GM04504 (cell line): ENCODE measurements at regions not wholly inside any gene's neighbourhood (a gene's known extent, or its start where the extent isn't known, plus 50 kb on each side); places are given as distances from the start of the nearest gene placed in this dataset.
"Not testable (repeated sequence)": the region's sequence is repeated elsewhere in the genome, so short reads cannot be mapped to it uniquely, and the experiment has no call there.

Source experiments
- DNase-seq: peaks from one replicate; pipeline ENCODE4 v3.0.0-alpha.2; 2012; ENCODE audit warnings: low read depth

DNA sequence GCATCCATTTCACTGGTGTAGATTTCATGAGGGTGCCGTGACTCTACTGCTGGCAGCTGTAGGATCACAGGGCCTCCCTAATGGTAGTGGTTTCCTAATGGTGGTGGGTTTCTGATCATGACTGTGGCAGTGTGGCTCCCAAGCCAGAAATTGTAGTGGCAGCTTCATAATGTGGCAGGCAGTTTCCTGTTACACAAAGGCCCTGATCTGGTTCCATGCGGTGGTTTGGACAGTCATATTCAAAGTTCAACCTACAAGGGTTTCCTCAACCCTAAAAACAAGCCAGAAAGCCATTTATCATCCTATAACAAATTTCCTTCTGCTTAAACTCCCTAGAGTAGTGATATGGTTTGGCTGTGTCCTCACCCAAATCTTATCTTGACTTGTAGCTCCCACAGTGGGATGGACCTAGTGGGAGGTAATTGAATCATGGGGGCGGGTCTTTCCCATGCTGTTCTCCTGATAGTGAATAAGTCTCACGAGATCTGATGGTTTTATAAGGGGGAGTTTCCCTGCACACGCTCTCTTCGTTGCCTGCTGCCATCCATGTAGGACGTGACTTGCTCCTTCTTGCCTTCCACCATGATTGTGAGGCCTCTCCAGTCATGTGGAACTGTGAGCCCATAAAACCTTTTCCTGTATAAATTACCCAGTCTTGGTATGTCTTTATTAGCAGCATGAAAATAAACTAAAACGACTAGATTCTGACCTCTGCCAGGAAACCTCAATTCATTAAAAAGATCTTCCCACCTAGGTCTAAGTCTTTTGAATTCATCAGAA is 257.1 kb downstream of the EFCAB11 start:
- no peak for DNase-seq

DNA sequence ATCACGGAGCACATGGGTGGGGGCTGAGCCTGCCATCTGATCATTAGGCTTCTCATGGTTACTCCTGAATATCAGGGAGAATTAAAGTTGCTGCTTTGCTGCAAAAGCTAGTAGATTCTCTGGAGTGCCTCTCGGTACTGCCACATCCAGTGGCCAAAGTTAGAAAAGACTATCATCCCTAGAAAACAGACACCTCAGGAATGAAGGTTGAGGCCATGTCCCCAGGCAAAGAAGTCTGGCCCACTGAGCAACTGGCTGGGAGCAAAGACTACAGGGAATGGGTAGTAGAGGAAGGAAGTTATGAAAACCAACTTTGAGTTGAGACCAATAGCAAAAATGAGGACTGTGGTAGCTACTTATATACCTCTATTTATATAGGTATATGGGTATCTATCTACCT is 258.7 kb downstream of the EFCAB11 start:
- no peak for DNase-seq

DNA sequence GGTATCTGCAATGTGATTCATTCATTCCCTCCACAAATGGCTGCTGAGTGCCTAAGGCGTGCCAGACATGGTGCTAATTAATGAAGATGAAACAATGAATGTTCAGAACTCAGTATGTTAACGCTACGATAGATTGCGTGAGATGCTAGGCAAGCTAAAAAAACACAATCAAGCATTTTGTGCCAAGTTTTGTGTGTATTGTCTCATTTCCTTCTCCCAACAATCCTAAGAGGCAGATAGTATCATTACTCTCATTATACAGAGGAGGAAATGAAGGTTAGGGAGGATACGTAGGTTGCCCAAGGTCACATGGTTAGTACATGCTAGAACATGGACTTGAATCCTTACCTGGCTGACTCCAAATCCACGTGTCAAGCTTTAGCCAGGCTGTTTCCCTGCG is 264.4 kb downstream of the EFCAB11 start:
- DNase-seq = no peak

DNA sequence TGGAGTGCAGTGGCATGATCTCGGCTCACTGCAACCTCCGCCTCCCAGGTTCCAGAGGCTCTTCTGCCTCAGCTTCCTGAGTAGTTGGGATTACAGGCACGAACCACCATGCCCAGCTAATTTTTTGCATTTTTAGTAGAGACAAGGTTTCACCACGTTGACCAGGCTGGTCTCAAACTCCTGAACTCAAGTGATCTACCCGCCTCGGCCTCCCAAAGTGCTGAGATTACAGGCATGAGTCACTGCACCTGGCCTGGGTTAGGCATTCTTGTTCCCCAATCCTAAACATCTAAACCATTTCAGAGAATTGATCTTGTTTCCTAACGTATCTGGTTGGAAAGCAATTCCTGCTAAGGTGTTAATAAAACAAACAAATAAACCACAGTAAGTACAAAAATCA is 264.8 kb downstream of the EFCAB11 start:
- DNase-seq = not testable (repeated sequence)

DNA sequence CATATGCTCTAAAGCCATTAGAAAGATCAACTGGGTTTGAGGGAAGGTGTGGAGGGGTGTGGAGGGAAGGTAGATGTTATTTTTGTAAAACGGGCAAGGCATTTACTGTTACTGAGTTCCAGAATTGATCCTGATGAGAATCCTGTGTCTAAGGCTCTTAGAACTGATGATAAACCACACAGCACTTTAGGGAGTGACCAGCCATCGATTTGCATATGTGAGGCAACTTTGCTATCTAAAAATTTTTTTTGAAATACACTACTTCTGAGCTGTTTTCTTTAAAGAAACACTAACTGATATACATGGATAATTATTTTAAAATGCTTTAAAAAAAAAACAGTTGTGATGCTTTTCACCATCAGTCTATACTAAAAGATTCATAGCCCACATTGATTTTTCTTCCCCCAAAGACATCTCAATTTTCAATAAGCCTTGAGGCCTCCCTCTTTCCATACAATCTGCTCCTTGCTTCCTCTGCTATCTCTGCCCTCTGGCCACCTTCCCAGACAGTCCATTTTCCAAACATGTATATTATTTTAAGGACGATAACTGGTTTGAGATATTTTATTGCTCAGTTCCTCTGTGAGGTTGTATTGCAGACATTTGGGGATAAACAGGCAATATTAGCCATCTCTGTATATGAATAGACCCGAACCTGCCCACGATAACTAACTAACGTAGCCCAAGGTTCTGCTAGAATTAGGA is 265.9 kb downstream of the EFCAB11 start:
- no peak for DNase-seq

DNA sequence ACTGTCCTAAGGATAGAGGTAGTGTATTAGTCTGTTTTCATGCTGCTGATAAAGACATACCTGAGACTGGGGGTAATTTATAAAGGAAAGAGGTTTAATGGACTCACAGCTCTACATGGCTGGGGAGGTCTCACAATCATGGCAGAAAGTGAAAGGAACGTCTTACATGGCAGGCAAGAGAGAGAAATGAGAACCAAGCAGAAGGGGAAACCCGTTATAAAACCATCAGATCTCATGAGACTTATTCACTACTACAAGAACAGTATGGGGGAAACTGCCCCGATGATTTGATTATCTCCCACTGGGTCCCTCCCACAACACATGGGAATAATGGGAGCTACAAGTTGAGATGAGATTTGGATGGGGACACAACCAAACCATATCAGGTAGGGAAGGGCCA is 267.4 kb downstream of the EFCAB11 start:
- DNase-seq = not testable (repeated sequence)

DNA sequence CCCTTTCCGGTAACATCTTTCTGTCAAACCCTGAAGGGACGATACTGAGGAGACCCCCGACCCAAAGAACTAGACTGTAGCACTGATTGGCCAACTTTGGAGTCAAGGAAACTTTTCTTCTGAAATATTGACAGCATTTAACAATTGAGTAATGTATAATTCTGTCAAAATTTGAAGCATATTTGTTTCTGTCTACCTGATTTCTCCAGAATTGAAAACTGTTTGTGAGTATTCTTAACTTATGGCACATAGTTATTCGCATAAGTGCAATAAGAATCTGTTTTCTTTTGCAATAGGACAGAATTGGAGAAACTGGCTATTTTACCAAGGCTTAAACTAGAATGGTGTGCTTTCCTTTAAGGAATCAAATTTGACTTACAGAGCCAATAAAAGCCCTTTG is 267.1 kb upstream of the FOXN3 start:
- no peak for DNase-seq

DNA sequence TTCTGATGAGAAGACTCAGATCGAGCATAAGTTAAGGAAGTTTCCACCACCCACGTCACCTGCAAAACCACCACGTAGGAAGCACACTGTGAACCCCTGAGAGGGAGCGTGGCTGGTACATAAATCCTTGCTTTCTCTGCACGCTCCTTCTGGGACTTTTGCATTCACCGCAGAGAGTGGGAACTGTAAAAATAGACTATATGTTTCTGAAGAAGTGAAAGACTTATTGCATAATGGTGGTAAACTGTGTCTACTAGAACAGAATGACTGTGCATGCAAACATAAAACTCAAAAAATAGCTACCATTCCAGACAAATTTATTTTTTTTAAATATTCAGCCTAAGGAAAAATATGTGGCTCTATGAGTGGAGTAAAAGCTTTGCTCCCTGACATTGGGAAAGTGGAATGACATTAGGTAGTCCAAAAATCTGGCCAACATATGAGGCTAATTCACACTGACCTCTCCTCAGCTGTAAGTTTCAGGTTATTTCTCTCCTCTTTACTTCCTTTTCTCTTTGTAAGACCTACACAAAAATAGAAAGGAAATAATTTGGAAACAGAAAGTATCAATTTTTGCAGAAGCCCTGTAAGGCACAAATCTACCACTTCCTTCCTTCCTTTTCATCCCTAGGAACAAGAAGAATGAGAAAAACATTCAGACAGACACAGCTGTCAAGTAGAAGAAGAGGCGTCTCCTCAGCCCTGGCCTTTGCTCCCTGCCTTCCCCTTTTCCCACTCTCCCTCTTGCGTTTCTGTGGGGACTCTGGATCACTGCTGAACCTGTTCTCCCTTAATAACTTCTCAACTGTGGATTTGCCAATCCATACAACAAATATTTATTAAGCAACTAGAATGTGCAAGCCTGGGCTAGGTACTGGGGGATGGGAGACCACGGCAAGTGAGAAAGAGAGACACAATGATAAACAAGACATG is 264.3 kb upstream of the FOXN3 start:
- no peak for DNase-seq

DNA sequence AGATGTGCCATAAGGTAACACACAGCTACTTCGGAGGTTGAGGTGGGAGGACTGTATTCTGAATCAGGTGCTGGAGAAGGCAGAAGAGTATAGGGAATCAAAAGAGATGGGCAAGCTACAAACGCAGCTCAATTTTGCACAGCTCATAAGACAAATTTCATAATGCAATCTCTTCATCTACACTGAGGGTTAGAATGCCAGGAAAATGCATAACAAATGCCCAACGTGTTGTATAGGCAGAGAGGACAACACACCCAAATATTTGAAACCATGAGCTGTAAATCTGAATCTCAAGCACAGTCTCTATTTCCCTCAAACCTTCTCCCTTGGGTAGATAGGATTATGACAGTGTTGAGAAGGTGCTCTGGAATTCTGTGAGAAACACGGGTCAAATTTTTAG is 263.1 kb upstream of the FOXN3 start:
- DNase-seq = no peak

DNA sequence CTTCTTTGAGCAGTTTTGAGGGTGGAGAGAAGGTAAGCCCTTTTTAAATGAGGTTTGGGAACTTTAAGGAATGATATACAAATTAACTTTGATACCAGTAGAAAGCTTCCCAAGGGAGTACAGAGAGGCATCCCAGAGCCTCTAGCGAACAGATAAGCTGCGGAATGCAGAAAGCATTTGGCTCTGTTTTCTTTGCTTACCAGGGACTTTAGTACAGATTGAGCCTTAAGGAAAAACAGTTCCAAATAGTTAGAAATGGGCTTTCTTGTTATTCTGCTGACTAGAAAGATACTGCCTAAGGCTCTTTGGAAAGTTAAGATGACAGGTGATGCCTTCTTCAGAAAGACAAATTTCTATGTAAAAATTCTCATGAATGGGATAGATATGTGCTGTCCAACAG is 261.7 kb upstream of the FOXN3 start:
- DNase-seq = no peak

DNA sequence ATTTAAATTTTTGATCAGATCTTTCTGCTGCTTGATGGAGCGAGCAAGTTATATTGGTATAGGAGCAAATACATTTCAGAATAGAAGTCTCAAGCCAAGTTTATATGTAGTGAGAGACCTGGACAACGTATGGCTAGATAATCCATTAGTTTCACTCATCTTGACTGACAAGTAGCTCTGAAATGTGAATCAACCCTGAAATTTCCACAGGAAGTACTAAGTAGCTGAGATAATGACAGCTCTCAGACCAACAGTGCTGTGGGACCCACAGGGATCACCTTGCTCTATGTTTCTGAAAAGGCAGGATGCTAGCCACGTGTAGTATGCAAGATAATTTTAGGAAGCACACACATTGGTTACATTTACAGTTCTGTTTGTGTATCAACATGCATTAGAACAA is 258.6 kb upstream of the FOXN3 start:
- DNase-seq = no peak

DNA sequence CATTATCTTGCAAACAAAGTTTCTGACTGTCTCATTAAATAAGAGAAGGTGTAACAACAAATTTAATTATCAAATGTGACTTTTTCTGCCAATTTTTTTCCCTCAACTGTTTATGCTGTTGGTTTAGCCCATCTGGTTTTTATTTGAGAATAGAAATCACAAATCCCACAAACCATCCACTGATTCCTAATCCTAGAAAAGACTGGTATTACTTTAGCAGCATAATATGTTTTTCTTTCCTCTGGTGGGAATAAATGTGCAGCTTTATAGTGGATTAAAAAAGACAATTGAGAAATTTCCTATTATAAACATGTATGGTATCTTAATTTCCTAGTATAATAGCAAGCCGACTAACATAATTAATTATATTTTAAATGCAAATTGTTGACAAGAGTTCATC is 257.9 kb upstream of the FOXN3 start:
- DNase-seq = no peak

DNA sequence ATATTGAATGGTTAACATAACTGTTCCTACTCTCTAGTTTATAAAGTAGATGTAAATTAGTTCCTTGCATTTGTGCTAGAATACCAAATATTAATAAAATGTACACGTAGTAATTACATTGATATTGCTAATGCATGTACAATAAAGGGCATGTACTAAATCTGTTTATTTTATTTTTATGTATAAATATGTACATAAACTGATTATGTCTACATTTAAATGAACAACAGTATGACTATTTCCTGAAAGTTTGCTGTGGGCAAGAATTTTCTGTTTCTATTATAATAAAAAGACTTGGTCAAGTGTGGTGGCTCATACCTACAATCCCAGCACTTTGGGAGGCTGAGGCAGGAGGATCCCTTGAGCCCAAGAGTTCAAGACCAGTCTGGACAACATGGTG is 257.2 kb upstream of the FOXN3 start:
- no peak for DNase-seq

DNA sequence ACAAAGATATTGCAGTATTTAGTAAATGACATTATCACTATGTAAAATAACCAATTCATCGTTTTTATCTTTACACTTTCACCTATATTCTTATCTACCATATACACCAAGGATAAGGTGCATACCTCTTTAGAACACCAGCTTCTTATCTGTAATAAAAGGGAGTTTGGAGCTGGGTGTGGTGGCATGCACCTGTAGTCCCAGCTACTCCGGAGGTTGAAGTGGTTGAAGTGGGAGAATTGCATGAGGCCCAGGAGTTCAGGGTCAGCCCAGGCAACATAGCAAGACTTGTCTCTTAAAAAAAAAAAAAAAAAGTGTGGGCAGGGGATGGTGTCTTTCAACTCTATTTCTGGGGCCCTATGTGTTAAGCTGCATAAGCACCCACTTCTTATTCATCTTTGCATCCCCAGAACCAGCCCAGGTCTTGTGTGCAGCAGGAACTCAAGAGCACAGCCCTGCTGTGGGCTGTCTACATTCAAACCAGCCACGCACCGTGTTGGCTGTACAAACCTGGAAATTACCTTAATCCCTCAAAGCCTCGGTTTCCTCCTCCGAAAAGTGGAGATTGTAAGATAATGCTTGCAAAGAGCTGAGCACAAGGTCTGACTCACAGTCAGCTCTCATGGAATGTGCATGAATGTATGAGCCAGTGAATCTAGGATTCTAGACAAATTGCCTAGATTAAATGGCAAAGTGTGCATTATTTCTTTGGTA is 256.6 kb upstream of the FOXN3 start:
- peak; percentile 4 for DNase-seq

DNA sequence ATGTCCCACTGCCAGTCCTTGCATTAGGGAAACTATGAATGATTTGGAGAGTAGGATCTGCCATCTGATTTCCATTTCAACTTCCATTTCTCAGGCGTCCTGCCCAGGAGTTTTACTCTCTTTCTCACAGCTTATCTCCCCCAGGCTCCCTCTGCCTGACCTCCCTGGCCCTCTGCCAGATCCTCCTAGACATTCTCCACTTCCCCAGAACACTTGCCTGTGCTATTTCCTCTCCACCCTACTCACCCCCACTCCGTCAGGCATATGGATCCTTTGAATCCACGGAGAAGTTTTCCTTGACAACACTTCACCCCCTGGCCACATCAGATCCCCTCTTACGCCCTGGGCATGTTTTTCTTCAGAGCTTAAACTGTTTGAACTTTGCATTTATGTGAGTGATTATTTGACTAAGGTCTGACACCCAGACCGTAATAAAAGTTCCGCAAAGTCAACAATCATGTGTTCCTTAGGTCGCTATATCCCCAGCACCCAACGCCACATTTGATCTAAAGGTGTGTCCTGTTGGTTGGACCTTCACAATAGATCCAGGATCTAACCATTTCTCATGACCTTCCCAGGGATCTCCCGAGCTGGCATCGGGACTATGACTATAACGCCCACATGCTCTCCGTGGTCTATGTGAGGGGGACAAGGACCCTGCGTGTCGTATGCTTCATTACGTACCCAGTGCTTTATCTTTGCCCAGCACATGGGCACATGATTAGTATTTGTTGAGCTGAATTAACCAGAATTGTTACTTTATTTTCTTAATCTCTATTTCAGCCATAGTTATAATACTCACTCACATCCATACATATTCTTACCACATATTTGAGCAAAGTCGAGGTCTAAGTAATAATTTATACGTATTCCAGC is 255.8 kb upstream of the FOXN3 start:
- DNase-seq = no peak

DNA sequence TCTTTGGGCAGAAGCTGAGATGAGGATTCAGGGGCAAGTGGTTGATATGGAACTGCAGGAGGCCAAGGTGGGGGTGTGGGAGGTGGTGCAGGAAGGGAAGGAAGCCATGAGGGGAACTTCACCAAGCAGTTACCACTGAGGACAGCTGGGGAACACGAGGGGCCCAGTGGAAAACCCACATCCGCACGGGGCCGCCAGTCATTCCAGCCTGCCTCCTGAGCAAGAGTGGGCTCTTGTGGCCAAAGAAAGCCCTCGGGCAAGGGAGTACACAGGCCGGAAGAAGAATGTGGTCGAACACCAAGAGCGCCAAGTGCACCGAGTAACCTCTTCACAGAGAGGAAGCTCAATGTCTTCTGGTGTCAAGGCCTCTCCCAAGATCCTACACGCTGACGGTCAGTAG is 252.2 kb upstream of the FOXN3 start:
- DNase-seq = no peak

DNA sequence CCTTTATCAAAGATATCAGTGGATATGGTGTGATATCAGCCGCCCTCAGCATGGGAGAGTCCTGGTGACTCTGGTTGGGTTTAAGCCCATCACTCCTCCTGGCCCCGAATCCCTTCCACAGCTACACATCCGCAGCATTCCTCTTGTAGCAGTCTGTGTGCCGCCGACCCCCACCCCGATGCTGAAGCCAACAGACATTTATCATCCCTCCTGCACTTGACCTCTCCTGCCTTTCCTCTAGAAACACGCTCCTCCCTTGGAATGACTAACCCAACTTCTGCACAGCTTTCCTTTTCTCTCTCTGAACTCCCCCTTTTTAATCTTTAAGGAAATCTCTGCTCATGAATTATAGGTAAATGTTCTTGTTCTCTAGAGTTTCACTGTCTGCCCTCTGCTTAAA is 250.9 kb upstream of the FOXN3 start:
- DNase-seq = no peak

DNA sequence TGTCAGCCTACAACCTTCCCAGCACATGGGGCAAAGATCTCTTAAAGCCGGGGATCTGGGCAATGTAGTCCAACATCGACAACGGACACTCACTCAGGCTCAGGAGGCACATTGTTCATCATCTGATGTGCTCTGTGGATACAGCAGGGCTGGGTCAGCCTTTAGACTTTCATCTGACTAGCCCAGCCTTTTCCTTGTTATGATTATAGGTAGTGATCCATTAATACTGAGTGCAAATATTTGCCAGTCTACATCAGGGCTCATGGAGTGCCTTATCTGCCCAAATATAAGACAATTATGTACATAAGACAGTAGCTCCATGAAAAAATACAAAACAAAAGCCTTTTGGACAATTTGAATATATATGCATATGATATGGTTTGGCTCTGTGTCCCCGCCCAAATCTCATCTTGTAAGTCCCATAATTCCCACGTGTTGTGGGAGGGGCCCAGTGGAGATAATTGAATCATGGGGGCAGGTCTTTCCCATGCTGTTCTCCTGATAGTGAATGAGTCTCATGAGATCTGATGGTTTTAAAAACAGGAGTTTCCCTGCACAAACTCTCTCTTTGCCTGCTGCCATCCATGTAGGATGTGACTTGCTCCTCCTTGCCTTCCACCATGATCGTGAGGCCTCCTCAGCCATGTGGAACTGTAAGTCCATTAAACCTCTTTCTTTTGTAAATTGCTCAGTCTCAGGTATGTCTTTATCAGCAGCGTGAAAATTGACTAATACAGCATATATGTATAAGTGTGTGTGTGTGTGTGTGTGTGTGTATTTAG is 248.5 kb upstream of the FOXN3 start:
- DNase-seq = not testable (repeated sequence)

DNA sequence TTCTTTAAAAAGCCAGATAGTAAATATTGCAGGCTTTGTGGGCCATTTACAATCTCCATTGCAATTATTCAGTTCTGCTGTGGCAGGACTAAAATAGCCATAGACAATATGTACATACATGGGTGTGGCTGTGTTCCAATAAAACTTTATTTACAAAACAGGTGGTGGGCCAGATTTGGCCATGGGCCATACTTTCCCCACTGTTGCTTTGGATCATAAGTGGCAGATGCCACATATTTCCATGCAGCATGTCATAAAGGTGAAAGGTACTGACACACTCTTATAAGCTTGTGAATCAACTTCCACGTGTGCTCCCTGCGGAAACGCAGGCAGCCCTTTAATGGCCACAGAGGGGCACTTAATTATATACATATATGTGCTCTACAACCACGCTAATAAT is 244.4 kb upstream of the FOXN3 start:
- DNase-seq = no peak

DNA sequence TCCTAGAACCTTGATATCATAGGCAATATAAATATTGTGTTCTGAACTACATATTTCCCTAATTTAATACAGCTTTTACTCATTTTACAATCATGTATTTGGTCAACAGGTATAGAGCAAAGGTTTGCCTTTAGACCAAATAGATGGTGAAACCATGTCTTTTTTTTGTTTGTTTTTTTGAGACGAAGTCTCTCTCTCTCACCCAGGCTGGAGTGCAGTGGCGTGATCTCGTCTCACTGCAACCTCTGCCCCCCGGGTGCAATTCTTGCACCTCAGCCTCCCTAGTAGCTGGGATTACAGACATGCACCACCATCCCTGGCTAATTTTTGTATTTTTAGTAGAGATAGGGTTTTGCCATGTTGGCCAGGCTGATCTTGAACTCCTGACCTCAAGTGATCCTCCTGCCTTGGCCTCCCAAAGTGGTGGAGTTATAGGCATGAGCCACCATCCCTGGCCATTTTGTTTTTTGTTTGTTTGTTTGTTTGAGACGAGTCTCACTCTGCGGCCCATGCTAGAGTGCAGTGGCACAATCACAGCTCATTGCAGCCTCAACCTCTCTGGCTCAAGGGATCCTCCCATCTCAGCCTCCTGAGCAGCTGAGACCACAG is 243.7 kb upstream of the FOXN3 start:
- not testable (repeated sequence) for DNase-seq
